Gastroesophageal sphincter (tissue), 4 donors: ENCODE measurements at regions not wholly inside any gene's neighbourhood (a gene's known extent, or its start where the extent isn't known, plus 50 kb on each side); places are given as distances from the start of the nearest gene placed in this dataset.
A peak's percentile ranks its signal among the peaks of the same experiment; 100 is the strongest.

Source experiments
- ATAC-seq: fragments of 150-250 bp; one replicate; pipeline ENCODE4 v1.9.1; 2016; ENCODE audit warnings: mild to moderate bottlenecking, moderate library complexity
- H3K27ac ChIP-seq, 4 donors: fragments of 200-600 bp; sonication (generic) in 3 of 4; 1 replicate in 3 of 4; 2 replicates in 1 of 4; pipeline ENCODE4 v1.5.1; 2016 to 2019
- H3K27me3 ChIP-seq: fragments of 200-600 bp; sonication (generic); one replicate; pipeline ENCODE4 v1.5.1; 2019
- H3K36me3 ChIP-seq, 2 donors: fragments of 200-600 bp; sonication (generic); one replicate each; pipeline ENCODE4 v1.5.1; 2019; ENCODE audit warnings: control low read depth in 1 of 2
- H3K4me1 ChIP-seq, 3 donors: fragments of 200-600 bp; sonication (generic); 1 replicate in 2 of 3; 2 replicates in 1 of 3; pipeline ENCODE4 v1.5.1; 2016 to 2019; ENCODE audit warnings: control low read depth in 2 of 3
- H3K4me3 ChIP-seq, 2 donors: fragments of 200-600 bp; sonication (generic); one replicate each; pipeline ENCODE4 v1.5.1; 2019; ENCODE audit warnings: mild to moderate bottlenecking in 1 of 2, moderate library complexity in 1 of 2
- H3K9me3 ChIP-seq, 3 donors: fragments of 200-600 bp; sonication (generic); one replicate each; pipeline ENCODE4 v1.5.1; 2017 to 2019; ENCODE audit warnings: control low read depth in 2 of 3
- CTCF ChIP-seq, 4 experiments: fragments of 200-600 bp in 2 of 4; fragments of 450-650 bp in 2 of 4; sonication (generic) in 1 of 4; IDR thresholded peaks; one replicate each; pipeline ENCODE4 v1.5.1; 2017 to 2019; ENCODE audit warnings: antibody characterized with exemption in 4 of 4, mild to moderate bottlenecking in 2 of 4, moderate library complexity in 2 of 4
- EP300 ChIP-seq: sonication (generic); formaldehyde crosslinking; IDR thresholded peaks from one replicate; pipeline ENCODE4 v1.6.1; 2017; ENCODE audit warnings: antibody characterized with exemption, mild to moderate bottlenecking
- POLR2A ChIP-seq, 2 donors: fragments of 450-650 bp; IDR thresholded peaks; one replicate each; pipeline ENCODE4 v1.6.1; 2017; ENCODE audit warnings: antibody characterized with exemption in 2 of 2, mild to moderate bottlenecking in 2 of 2, moderate library complexity in 1 of 2
- POLR2AphosphoS5 ChIP-seq: sonication (generic); formaldehyde crosslinking; IDR thresholded peaks from one replicate; pipeline ENCODE4 v1.6.1; 2017; ENCODE audit warnings: antibody characterized with exemption
- WGBS, 2 donors: methylation state at CpG; one replicate each; pipeline ENCODE4 v1.1.5; 2018; ENCODE audit warnings: low coverage in 1 of 2; 5-methylcytosine and 5-hydroxymethylcytosine counted together

DNA sequence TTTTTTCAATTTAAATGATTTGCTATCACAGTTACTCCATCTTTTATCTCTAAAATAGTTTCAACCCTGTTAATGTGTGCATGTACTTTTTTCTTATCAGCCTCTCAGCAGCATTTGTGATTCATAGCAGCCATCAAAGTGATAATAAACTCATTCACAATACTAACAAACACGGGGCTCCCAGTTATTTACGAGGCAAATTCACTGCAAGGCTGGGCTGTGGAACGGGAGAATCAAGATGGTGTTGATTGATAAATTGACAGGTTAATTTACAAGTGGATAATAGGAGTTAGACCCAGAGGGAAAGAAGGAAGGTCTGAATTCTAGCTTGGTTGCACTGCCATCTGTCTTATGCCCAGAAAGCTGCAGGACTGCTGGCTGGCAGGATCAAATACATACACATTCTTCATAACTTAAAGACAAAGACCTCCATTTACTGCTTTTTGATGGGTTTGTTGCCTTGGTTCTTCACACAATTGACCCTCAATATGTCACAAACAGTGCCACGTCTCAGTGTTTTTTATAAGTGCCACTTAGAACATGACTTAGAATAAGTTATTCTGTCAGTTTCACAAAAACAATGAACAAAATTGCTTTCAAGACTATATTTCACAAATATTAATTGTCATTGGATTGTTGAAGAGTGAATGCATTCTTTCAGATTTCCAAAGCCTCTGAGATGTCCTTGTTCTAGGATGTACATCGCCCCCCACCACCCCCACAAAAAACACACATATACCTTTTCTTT is 562.8 kb downstream of the NR2F2 start:
- Histone ChIP-seq H3K4me3 (no peak overlapping the region), H3K36me3 (no peaks in the 10 kb centered on the region), H3K4me1 (peaks cover 0 to 12% (median 0%) of the 10 kb centered on the region in 3 donors), H3K27ac (no peak overlapping the region), H3K27me3 (no peaks in the 10 kb centered on the region), H3K9me3 (no peaks in the 10 kb centered on the region)
- WGBS, 2 donors = 39 to 49% methylated on average over 5 of the region's 5 CpGs
- TF ChIP-seq POLR2A (IDR thresholded peaks at IDR 0.05) (no peak), CTCF (IDR thresholded peaks at IDR 0.05) (peak; percentile 29 to 79 (median 46))
- ATAC-seq = no peak

- Histone ChIP-seq H3K27me3 (no peaks in the 10 kb centered on the region), H3K36me3 (no peaks in the 10 kb centered on the region), H3K4me3 (no peak overlapping the region), H3K4me1 (peaks cover 0 to 12% (median 0%) of the 10 kb centered on the region in 3 donors), H3K9me3 (no peaks in the 10 kb centered on the region), H3K27ac (no peak overlapping the region)
- WGBS, 2 donors = 69 to 72% methylated on average over 1 of the region's 1 CpG
- no peak for ATAC-seq
- TF ChIP-seq CTCF (IDR thresholded peaks at IDR 0.05) = no peak
- no peak for TF ChIP-seq POLR2A (IDR thresholded peaks at IDR 0.05)
- TF ChIP-seq EP300 = no peak
- TF ChIP-seq POLR2AphosphoS5 = no peak
Measured at GRCh38 chr15:96894659-96895058, 564.2 kb downstream of the NR2F2 start.

DNA sequence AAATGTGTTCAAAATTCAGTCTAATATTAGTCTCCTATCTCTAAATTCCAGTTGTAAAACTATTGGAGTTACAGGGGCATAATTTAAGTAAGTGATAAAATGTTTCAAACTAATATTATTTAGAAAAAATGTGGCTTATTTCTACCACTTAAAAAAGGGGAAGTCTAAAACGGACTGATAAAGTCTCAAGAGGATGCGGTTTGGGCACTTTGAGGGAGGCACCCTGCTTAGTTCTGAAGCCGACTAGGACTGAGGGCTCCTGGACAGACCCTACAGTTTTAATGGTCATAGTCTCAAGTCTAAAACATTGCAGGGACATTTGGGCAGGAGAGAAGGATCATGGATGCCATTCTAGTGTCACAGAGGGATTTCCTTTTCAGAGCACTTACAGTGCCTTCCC is 566.3 kb downstream of the NR2F2 start:
- ATAC-seq = no peak
- Histone ChIP-seq H3K36me3 (no peaks in the 10 kb centered on the region), H3K27ac (no peak overlapping the region), H3K4me3 (no peak overlapping the region), H3K9me3 (no peaks in the 10 kb centered on the region), H3K4me1 (no peaks in the 10 kb centered on the region), H3K27me3 (no peaks in the 10 kb centered on the region)
- TF ChIP-seq EP300 (no peak), POLR2A (IDR thresholded peaks at IDR 0.05) (no peak), CTCF (IDR thresholded peaks at IDR 0.05) (no peak), POLR2AphosphoS5 (no peak)
- 76 to 80% methylated on average over 1 to 3 of the region's 3 CpGs for WGBS, 2 donors

DNA sequence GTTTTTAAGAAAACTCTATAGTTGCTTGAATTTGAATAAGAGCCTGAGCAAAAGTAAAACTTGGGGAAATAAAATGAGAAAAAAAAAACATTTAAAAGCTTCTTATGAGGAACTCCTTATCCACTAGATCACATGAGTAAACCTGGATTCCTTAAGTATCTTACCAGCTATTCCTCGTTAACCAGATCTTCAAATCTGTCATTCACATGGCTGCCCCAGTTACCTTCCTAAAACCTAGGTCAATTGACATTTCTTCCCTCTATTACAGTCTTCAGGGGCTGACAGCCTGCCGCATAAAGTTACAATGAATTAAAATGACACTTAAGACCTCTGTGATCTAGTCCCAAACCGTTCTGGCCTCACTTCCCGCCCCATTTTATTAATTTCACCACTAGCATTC is 583.6 kb downstream of the NR2F2 start:
- Histone ChIP-seq H3K9me3 (peaks cover 0 to 25% (median 0%) of the 10 kb centered on the region in 3 donors), H3K27me3 (no peaks in the 10 kb centered on the region), H3K27ac (no peak overlapping the region), H3K36me3 (no peaks in the 10 kb centered on the region), H3K4me3 (no peak overlapping the region), H3K4me1 (no peaks in the 10 kb centered on the region)
- ATAC-seq = no peak
- TF ChIP-seq POLR2AphosphoS5 = no peak
- no peak for TF ChIP-seq EP300
- TF ChIP-seq CTCF (IDR thresholded peaks at IDR 0.05) = no peak
- no peak for TF ChIP-seq POLR2A (IDR thresholded peaks at IDR 0.05)
- WGBS, 2 donors = 81 to 88% methylated on average over 4 of the region's 4 CpGs

DNA sequence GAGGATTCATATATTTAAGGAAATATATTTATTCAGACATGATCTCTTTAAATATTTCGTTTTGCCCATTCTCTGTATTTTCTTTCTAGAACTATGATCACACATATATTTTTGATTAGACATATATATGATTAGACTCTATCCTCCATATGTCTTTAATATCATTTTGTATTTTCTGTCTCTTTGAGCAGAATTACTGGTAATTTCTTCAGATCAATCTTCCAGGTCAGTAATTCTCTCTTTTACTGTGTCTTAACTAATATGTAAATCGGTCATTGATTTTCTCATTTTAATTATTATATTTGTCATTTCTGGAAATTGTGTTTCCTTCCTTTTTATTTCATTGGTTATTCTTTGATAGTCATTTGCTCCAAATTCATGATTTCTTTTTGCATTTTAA is 586.2 kb downstream of the NR2F2 start:
- 81 to 87% methylated on average over 2 of the region's 2 CpGs for WGBS, 2 donors
- Histone ChIP-seq H3K4me3 (no peak overlapping the region), H3K9me3 (peaks cover 0 to 29% (median 0%) of the 10 kb centered on the region in 3 donors), H3K27me3 (no peaks in the 10 kb centered on the region), H3K4me1 (no peaks in the 10 kb centered on the region), H3K36me3 (no peaks in the 10 kb centered on the region), H3K27ac (no peak overlapping the region)
- no peak for ATAC-seq
- TF ChIP-seq CTCF (IDR thresholded peaks at IDR 0.05) = no peak
- no peak for TF ChIP-seq POLR2A (IDR thresholded peaks at IDR 0.05)
- TF ChIP-seq POLR2AphosphoS5 = no peak
- TF ChIP-seq EP300 = no peak
